ENCODE measurements at regions not wholly inside any gene's neighbourhood (a gene's known extent, or its start where the extent isn't known, plus 50 kb on each side); places are given as distances from the start of the nearest gene placed in this dataset.

GRCh38 chr4:77344001-77344400 lies 187.0 kb downstream of the CCNG2 start:
- TF ChIP-seq REST (IDR thresholded peaks at IDR 0.05; ENCODE audit: borderline replicate concordance), result no peak
- no peak for TF ChIP-seq TAF1 (IDR thresholded peaks at IDR 0.05; ENCODE audit: low read depth)
- TF ChIP-seq, protein P1, sequence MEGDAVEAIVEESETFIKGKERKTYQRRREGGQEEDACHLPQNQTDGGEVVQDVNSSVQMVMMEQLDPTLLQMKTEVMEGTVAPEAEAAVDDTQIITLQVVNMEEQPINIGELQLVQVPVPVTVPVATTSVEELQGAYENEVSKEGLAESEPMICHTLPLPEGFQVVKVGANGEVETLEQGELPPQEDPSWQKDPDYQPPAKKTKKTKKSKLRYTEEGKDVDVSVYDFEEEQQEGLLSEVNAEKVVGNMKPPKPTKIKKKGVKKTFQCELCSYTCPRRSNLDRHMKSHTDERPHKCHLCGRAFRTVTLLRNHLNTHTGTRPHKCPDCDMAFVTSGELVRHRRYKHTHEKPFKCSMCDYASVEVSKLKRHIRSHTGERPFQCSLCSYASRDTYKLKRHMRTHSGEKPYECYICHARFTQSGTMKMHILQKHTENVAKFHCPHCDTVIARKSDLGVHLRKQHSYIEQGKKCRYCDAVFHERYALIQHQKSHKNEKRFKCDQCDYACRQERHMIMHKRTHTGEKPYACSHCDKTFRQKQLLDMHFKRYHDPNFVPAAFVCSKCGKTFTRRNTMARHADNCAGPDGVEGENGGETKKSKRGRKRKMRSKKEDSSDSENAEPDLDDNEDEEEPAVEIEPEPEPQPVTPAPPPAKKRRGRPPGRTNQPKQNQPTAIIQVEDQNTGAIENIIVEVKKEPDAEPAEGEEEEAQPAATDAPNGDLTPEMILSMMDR (IDR thresholded peaks at IDR 0.05; ENCODE audit: poor library complexity, severe bottlenecking), result no peak
- TF ChIP-seq EZH2 (IDR thresholded peaks at IDR 0.05; ENCODE audit: borderline replicate concordance, insufficient read depth, low read length, poor library complexity, severe bottlenecking), result no peak
- no peak for TF ChIP-seq MXI1 (conservative IDR thresholded peaks at IDR 0.05; ENCODE audit: poor library complexity, severe bottlenecking)
- no peak for TF ChIP-seq POLR2AphosphoS5 (IDR thresholded peaks at IDR 0.05)
- no peak for TF ChIP-seq RAD21 (conservative IDR thresholded peaks at IDR 0.05)

Measured in neural cell (in vitro differentiated cells).